ENCODE measurements at regions not wholly inside any gene's neighbourhood (a gene's known extent, or its start where the extent isn't known, plus 50 kb on each side); places are given as distances from the start of the nearest gene placed in this dataset.

- TF ChIP-seq RAD21 (IDR thresholded peaks at IDR 0.05; ENCODE audit: low read depth): no peak
- no peak for TF ChIP-seq EGR1 (IDR thresholded peaks at IDR 0.05)
- no peak for TF ChIP-seq USF1 (IDR thresholded peaks at IDR 0.05)
- TF ChIP-seq NFIC (IDR thresholded peaks at IDR 0.05): no peak
- no peak for TF ChIP-seq MAX (IDR thresholded peaks at IDR 0.05)
- TF ChIP-seq EP300 (IDR thresholded peaks at IDR 0.05; ENCODE audit: borderline replicate concordance): no peak
Observed at GRCh38 chr6:168200571-168201134, 118.9 kb downstream of the DACT2 start.

All from Ishikawa (cell line).